ENCODE measurements at regions not wholly inside any gene's neighbourhood (a gene's known extent, or its start where the extent isn't known, plus 50 kb on each side); places are given as distances from the start of the nearest gene placed in this dataset.

DNA sequence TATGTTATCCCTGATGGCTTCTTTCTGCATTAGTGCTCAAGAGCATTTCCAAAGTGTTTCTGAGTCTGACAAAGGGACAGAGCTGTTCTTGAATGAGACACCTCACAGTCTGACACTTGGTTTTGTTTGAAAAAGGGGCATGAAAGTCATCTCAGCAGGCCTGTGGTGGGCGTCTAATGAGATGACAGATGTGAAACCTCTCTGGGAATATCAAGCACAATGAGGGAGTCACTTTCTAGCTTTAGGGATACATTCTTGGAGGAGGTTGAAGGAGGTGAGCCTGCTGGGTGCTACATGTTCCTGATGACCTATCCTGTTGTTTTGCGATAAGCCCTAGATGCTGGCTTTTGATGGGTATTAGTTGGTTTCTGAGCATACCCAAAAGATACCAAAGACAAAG is 290.5 kb downstream of the NUAK1 start:
- in situ Hi-C loops (cut with HindIII; ENCODE audit: low sequenced_read_pairs), result no loop called here
- TF ChIP-seq, protein P1, sequence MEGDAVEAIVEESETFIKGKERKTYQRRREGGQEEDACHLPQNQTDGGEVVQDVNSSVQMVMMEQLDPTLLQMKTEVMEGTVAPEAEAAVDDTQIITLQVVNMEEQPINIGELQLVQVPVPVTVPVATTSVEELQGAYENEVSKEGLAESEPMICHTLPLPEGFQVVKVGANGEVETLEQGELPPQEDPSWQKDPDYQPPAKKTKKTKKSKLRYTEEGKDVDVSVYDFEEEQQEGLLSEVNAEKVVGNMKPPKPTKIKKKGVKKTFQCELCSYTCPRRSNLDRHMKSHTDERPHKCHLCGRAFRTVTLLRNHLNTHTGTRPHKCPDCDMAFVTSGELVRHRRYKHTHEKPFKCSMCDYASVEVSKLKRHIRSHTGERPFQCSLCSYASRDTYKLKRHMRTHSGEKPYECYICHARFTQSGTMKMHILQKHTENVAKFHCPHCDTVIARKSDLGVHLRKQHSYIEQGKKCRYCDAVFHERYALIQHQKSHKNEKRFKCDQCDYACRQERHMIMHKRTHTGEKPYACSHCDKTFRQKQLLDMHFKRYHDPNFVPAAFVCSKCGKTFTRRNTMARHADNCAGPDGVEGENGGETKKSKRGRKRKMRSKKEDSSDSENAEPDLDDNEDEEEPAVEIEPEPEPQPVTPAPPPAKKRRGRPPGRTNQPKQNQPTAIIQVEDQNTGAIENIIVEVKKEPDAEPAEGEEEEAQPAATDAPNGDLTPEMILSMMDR (IDR thresholded peaks at IDR 0.05; ENCODE audit: low read depth, low read length), result no peak

DNA sequence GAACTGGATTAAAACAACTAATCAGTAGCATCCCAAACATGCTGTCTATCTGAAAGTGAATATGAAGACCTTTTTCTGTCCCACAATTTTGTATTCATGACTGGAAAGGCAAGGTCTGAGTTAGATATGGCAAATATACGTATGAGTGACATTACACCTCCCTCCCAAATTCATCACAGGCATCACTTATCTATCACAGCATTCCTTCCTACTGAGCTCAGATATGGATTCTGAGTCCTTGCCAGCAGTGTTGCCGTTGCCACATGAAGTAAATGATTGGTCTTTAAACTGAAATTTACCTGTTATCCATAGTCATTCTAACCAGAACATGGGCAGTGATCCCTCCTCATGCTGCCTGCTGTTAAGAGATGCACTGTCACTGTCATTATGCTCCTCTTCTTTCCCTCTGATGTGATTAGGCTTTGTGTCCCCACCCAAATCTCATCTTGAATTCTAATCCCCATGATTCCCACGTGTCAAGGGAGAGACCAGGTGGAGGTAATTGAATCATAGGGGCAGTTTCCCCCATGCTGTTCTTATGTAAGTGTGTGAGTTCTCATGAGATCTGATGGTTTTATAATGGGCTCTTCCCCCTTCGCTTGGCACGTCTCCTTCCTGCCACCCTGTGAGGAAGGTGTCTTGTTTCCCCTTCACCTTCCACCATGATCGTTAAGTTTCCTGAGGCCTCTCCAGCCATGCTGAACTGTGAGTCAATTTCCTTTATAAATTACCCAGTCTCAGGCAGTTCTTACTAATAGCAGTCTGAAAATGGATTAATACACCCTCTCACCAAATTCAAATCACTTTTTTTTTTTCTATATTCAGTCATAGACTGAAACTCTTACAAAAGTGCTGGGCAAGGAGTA is 288.4 kb downstream of the NUAK1 start:
- DNase-seq (ENCODE audit: low read depth, low spot score), result no peak
- TF ChIP-seq, protein P1 (IDR thresholded peaks at IDR 0.05; ENCODE audit: low read depth, low read length), result no peak
- in situ Hi-C loops (cut with HindIII; ENCODE audit: low sequenced_read_pairs), result no loop called here
- H3K4me3 ChIP-seq (ENCODE audit: low read depth, low read length), result no peak overlapping the region

More for the DNA sequence above, 290.5 kb downstream of the NUAK1 start:
- DNase-seq (ENCODE audit: low read depth, low spot score), result no peak
- H3K4me3 ChIP-seq (ENCODE audit: low read depth, low read length), result no peak overlapping the region

- in situ Hi-C loops (cut with HindIII; ENCODE audit: low sequenced_read_pairs), result no loop called here
- TF ChIP-seq, protein P1 (IDR thresholded peaks at IDR 0.05; ENCODE audit: low read depth, low read length), result no peak
- no peak for DNase-seq (ENCODE audit: low read depth, low spot score)
- H3K4me3 ChIP-seq (ENCODE audit: low read depth, low read length), result no peak overlapping the region
These were observed 286.3 kb downstream of the NUAK1 start for GRCh38 chr12:105852496-105852895.

DNA sequence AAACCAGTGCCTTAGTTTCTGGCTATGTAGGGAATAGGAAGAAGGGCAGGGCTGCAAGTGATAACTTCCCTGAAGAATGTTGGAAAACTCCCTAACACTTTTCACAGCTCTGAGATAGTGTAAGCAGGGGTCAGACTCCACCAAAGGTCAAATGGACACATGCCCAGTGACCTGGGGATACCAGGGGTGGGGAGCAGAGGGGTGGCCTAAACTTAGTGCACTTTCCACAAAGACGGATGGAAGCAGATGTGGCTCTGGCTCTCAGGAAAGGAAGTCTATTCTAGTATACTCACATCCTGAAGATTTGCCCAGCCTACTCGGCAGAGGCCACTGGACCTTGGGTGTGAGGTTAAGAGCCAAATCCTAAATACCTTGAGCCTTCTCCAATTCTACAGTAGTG is 285.8 kb downstream of the NUAK1 start:
- DNase-seq (ENCODE audit: low read depth, low spot score), result no peak
- no peak overlapping the region for H3K4me3 ChIP-seq (ENCODE audit: low read depth, low read length)
- in situ Hi-C loops (cut with HindIII; ENCODE audit: low sequenced_read_pairs), result no loop called here
- TF ChIP-seq, protein P1 (IDR thresholded peaks at IDR 0.05; ENCODE audit: low read depth, low read length), result no peak

- in situ Hi-C loops (cut with HindIII; ENCODE audit: low sequenced_read_pairs), result no loop called here
- TF ChIP-seq, protein P1 (IDR thresholded peaks at IDR 0.05; ENCODE audit: low read depth, low read length), result no peak
- no peak for DNase-seq (ENCODE audit: low read depth, low spot score)
- no peak overlapping the region for H3K4me3 ChIP-seq (ENCODE audit: low read depth, low read length)
These were observed 284.7 kb downstream of the NUAK1 start for GRCh38 chr12:105854071-105854470.

DNA sequence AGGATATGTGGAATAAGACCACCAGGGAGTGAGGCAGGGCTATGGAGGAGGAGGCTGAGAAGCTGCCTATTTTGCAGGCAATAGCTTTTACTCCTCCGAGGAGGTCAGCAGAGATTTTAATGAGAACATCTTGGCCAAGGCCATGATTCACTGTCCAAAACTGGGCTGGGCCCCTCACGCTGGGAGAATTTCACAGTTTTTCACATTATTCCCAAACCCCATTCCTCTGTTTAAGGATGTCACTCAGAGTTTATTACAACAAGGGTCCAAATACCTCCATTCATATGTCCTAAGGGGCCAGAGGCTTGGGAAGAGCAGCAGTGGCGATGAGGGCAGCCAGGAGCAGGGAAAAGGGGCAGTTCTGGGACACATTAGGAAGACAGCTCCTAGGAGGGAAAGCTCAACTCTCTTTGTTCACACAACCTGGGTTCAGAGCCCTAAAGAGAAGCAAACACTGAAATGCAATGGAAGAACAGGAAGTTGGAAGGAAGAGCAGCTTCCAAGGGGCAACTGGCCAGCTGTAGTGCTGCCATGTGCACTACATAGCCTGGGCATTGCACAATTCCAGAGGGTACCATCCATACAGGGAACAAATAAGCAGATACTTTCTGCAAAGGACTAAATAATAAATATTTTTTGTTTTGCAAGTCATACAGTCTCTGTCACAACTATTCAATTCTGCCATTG is 283.2 kb downstream of the NUAK1 start:
- in situ Hi-C loops (cut with HindIII; ENCODE audit: low sequenced_read_pairs), result no loop called here
- no peak overlapping the region for H3K4me3 ChIP-seq (ENCODE audit: low read depth, low read length)
- no peak for DNase-seq (ENCODE audit: low read depth, low spot score)
- TF ChIP-seq, protein P1 (IDR thresholded peaks at IDR 0.05; ENCODE audit: low read depth, low read length), result no peak

Measured in astrocyte of the spinal cord (primary cell).